Body of pancreas (tissue), 4 donors: ENCODE measurements at regions not wholly inside any gene's neighbourhood (a gene's known extent, or its start where the extent isn't known, plus 50 kb on each side); places are given as distances from the start of the nearest gene placed in this dataset.
"Not testable (repeated sequence)": the region's sequence is repeated elsewhere in the genome, so short reads cannot be mapped to it uniquely, and the experiment has no call there.

Experiments used
- ATAC-seq: fragments of 150-250 bp; one replicate; pipeline ENCODE4 v1.9.1; 2016
- DNase-seq, 4 donors: peaks; one replicate each; pipeline ENCODE4 v3.0.0-alpha.2; 2019
- H3K27ac ChIP-seq, 4 donors: fragments of 200-600 bp; sonication (generic); 1 replicate in 3 of 4; 2 replicates in 1 of 4; pipeline versions ENCODE4 v1.5.1 to v1.6.1; 2016 to 2019; ENCODE audit warnings: mild to moderate bottlenecking in 1 of 4, mixed read lengths in 1 of 4, moderate library complexity in 1 of 4
- H3K27me3 ChIP-seq, 2 donors: fragments of 200-600 bp; sonication (generic); one replicate each; pipeline ENCODE4 v1.6.0; 2016; ENCODE audit warnings: mild to moderate bottlenecking in 1 of 2
- H3K36me3 ChIP-seq, 2 donors: fragments of 200-600 bp; sonication (generic); replicated peaks in 1 of 2; 2 replicates each; pipeline ENCODE4 v1.5.1; 2016; ENCODE audit warnings: low read depth in 2 of 2; ENCODE audit not compliant: insufficient read depth in 1 of 2
- H3K4me1 ChIP-seq: fragments of 200-600 bp; sonication (generic); one replicate; pipeline ENCODE4 v1.6.0; 2016
- H3K4me3 ChIP-seq, 2 donors: fragments of 200-600 bp; sonication (generic); 1 replicate in 1 of 2; 2 replicates in 1 of 2; pipeline ENCODE4 v1.5.1; 2016 to 2019
- H3K9me3 ChIP-seq, 3 donors: fragments of 200-600 bp; sonication (generic); 1 replicate in 2 of 3; 2 replicates in 1 of 3; pipeline ENCODE4 v1.5.1; 2016
- CTCF ChIP-seq, 7 experiments: fragments of 450-650 bp in 4 of 7; fragments of 200-600 bp in 3 of 7; sonication (generic) in 3 of 7; IDR thresholded peaks; one replicate each; pipeline ENCODE4 v1.5.1; 2016 to 2019; ENCODE audit warnings: antibody characterized with exemption in 7 of 7
- POLR2A ChIP-seq, 3 donors: fragments of 450-650 bp; IDR thresholded peaks; one replicate each; pipeline ENCODE4 v1.6.1; 2016; ENCODE audit warnings: antibody characterized with exemption in 3 of 3, mild to moderate bottlenecking in 2 of 3
- WGBS, 2 donors: methylation state at CpG; one replicate each; pipeline ENCODE4 v1.1.5; 2017; 5-methylcytosine and 5-hydroxymethylcytosine counted together
- intact Hi-C: fragments of 100-400 bp; cut with DNase I; formaldehyde crosslinking; loops from one replicate; pipeline ENCODE4 v1.15.1; 2023

DNA sequence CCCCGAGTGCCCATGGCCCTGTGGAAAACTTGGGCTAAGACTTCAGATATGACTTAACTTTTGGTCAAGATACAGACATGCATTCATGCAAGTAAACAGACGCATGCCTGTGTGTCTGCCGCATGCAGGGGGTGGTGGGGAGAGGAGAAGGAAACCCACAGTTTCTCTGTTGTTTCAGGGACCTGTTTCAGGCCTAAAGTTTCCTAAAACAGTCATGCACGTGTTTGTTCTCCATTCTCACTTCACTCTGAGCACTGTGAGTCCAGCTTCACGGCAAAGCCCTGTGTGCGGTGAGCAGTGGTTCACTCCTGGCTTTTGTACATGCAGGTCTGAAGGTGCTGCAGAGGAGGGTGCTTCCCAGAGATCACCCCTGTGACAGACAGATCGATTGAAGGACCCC lies 158.7 kb downstream of the FOXL1 start:
- no peaks in the 10 kb centered on the region for H3K9me3 ChIP-seq
- peaks cover 4 to 6% of the 10 kb centered on the region in 2 donors for H3K27me3 ChIP-seq
- TF ChIP-seq POLR2A (IDR thresholded peaks at IDR 0.05): no peak
- TF ChIP-seq CTCF (IDR thresholded peaks at IDR 0.05): no peak
- no peak overlapping the region for H3K27ac ChIP-seq
- H3K4me3 ChIP-seq: no peak overlapping the region
- 59 to 61% methylated on average over 7 of the region's 7 CpGs for WGBS, 2 donors
- intact Hi-C loops: no loop called here
- no peak for ATAC-seq
- no peaks in the 10 kb centered on the region for H3K36me3 ChIP-seq
- peaks cover 7% of the 10 kb centered on the region for H3K4me1 ChIP-seq
- no peak for DNase-seq

DNA sequence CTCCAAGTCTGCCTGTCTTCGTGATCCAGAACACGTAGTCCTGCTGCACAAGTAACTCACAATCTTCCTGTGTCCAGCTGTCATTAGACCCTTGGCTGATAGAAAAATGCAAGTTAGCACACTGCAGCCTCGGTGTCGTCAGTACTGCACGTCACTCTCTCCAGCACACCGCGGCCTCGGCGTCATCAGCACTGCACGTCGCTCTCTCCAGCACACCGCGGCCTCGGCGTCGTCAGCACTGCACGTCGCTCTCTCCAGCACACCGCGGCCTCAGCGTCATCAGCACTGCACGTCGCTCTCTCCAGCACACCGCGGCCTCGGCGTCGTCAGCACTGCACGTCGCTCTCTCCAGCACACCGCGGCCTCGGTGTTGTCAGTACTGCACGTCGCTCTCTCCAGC lies 160.0 kb downstream of the FOXL1 start:
- H3K9me3 ChIP-seq, H3K4me3 ChIP-seq, H3K27ac ChIP-seq, H3K36me3 ChIP-seq, intact Hi-C loops, DNase-seq, H3K27me3 ChIP-seq, ATAC-seq, H3K4me1 ChIP-seq: not testable (repeated sequence)
- WGBS, 2 donors: 86 to 87% methylated on average over 33 to 34 of the region's 35 CpGs

- 45 to 75% methylated on average over 3 of the region's 3 CpGs for WGBS, 2 donors
- Histone ChIP-seq H3K9me3 (no peaks in the 10 kb centered on the region), H3K36me3 (no peaks in the 10 kb centered on the region), H3K27ac (no peak overlapping the region), H3K4me1 (peaks cover 7% of the 10 kb centered on the region), H3K4me3 (no peak overlapping the region), H3K27me3 (peaks cover 3 to 4% of the 10 kb centered on the region in 2 donors)
- no peak for TF ChIP-seq CTCF (IDR thresholded peaks at IDR 0.05)
- no peak for TF ChIP-seq POLR2A (IDR thresholded peaks at IDR 0.05)
- no peak for ATAC-seq
- intact Hi-C loops: no loop called here
- DNase-seq: no peak
Measured at GRCh38 chr16:86739178-86739577, 160.8 kb downstream of the FOXL1 start.

GRCh38 chr16:86739808-86740207 lies 161.5 kb downstream of the FOXL1 start:
- no peaks in the 10 kb centered on the region for H3K36me3 ChIP-seq
- DNase-seq: no peak
- TF ChIP-seq CTCF (IDR thresholded peaks at IDR 0.05): no peak
- TF ChIP-seq POLR2A (IDR thresholded peaks at IDR 0.05): no peak
- H3K27ac ChIP-seq: no peak overlapping the region
- intact Hi-C loops: no loop called here
- H3K4me1 ChIP-seq: peaks cover 7% of the 10 kb centered on the region
- H3K4me3 ChIP-seq: no peak overlapping the region
- H3K9me3 ChIP-seq: no peaks in the 10 kb centered on the region
- WGBS, 2 donors: 24 to 49% methylated on average over 11 of the region's 11 CpGs
- H3K27me3 ChIP-seq: peaks cover under 1 to 4% of the 10 kb centered on the region in 2 donors
- ATAC-seq: no peak

- ATAC-seq: no peak
Measured at GRCh38 chr16:86740298-86740697, 161.9 kb downstream of the FOXL1 start.

More at GRCh38 chr16:86740298-86740697, 161.9 kb downstream of the FOXL1 start:
- DNase-seq: no peak
- H3K36me3 ChIP-seq: no peaks in the 10 kb centered on the region
- 67 to 79% methylated on average over 17 of the region's 17 CpGs for WGBS, 2 donors
- H3K9me3 ChIP-seq: no peaks in the 10 kb centered on the region
- TF ChIP-seq POLR2A (IDR thresholded peaks at IDR 0.05): no peak
- no peak for TF ChIP-seq CTCF (IDR thresholded peaks at IDR 0.05)
- H3K4me3 ChIP-seq: no peak overlapping the region
- intact Hi-C loops: no loop called here
- H3K4me1 ChIP-seq: peaks cover 7% of the 10 kb centered on the region
- no peak overlapping the region for H3K27ac ChIP-seq
- peaks cover 0 to 4% of the 10 kb centered on the region in 2 donors for H3K27me3 ChIP-seq
